HEK293 (cell line): ENCODE measurements at regions not wholly inside any gene's neighbourhood (a gene's known extent, or its start where the extent isn't known, plus 50 kb on each side); places are given as distances from the start of the nearest gene placed in this dataset.
A peak's percentile ranks its signal among the peaks of the same experiment; 100 is the strongest.

ENCODE experiments used
- CTCF ChIA-PET: fragments of 350-600 bp; formaldehyde crosslinking; extraction: SDS; loops from one replicate; lab custom pipeline; 2021; ENCODE audit warnings: antibody characterized with exemption; lab: Yijun Ruan, JAX
- POLR2A ChIA-PET: fragments of 300-600 bp; formaldehyde crosslinking; extraction: SDS; loops from one replicate; lab custom pipeline; 2020; ENCODE audit warnings: antibody characterized with exemption, inconsistent platforms; lab: Yijun Ruan, JAX
- H3K27ac ChIP-seq: fragments of 200-500 bp; sonication (Bioruptor generic); 2 replicates; pipeline ENCODE4 v1.5.1; 2014; ENCODE audit warnings: low read depth, low read length, control low read depth, inconsistent platforms; ENCODE audit errors: extremely low read depth
- H3K36me3 ChIP-seq, 2 experiments: fragments of 200-500 bp in 1 of 2; sonication (Bioruptor generic) in 1 of 2; 1 replicate in 1 of 2; 2 replicates in 1 of 2; pipeline ENCODE4 v1.5.1; 2014 to 2017; ENCODE audit warnings: inconsistent platforms in 2 of 2, low read length in 2 of 2; ENCODE audit not compliant: control insufficient read depth in 2 of 2, insufficient read depth in 1 of 2
- H3K4me1 ChIP-seq: fragments of 200-500 bp; sonication (Bioruptor generic); 2 replicates; pipeline ENCODE4 v1.5.1; 2014; ENCODE audit warnings: mild to moderate bottlenecking, low read length, inconsistent platforms; ENCODE audit not compliant: control insufficient read depth, insufficient read depth
- H3K4me3 ChIP-seq: 2 replicates; pipeline ENCODE4 v1.5.1; 2011; ENCODE audit warnings: low read depth, mild to moderate bottlenecking, control low read depth, low read length, moderate library complexity
- H3K9me3 ChIP-seq: fragments of 200-500 bp; sonication (Bioruptor generic); 2 replicates; pipeline ENCODE4 v1.5.1; 2014; ENCODE audit warnings: low read depth, low read length, inconsistent platforms; ENCODE audit not compliant: control insufficient read depth, insufficient read depth
- BCL11A ChIP-seq: fragments of 450-650 bp; formaldehyde crosslinking; IDR thresholded peaks from 2 replicates; pipeline ENCODE4 v1.5.1; 2016; ENCODE audit warnings: low read depth, missing biosample characterization, missing genetic modification characterization
- PBX3 ChIP-seq: sonication (generic); formaldehyde crosslinking; IDR thresholded peaks from 2 replicates; pipeline ENCODE4 v1.8.1; 2022; ENCODE audit warnings: mild to moderate bottlenecking, moderate library complexity, missing genetic modification reagents
- PRDM10 ChIP-seq: fragments of 450-650 bp; formaldehyde crosslinking; IDR thresholded peaks from 2 replicates; pipeline ENCODE4 v1.5.1; 2016; ENCODE audit warnings: missing biosample characterization, missing genetic modification characterization
- REPIN1 ChIP-seq: fragments of 450-650 bp; formaldehyde crosslinking; IDR thresholded peaks from 2 replicates; pipeline ENCODE4 v1.5.1; 2017; ENCODE audit warnings: missing biosample characterization, missing genetic modification characterization, low read depth
- SCRT2 ChIP-seq: fragments of 450-650 bp; formaldehyde crosslinking; IDR thresholded peaks from 2 replicates; pipeline ENCODE4 v1.5.1; 2016; ENCODE audit warnings: missing biosample characterization, missing genetic modification characterization
- SP7 ChIP-seq: fragments of 450-650 bp; formaldehyde crosslinking; IDR thresholded peaks from 2 replicates; pipeline ENCODE4 v1.5.1; 2016; ENCODE audit warnings: missing biosample characterization, missing genetic modification characterization
- ZBTB21 ChIP-seq: fragments of 450-650 bp; formaldehyde crosslinking; IDR thresholded peaks from 2 replicates; pipeline ENCODE4 v1.5.1; 2017; ENCODE audit warnings: missing biosample characterization, missing genetic modification characterization
- ZNF112 ChIP-seq: fragments of 450-650 bp; formaldehyde crosslinking; IDR thresholded peaks from 2 replicates; pipeline ENCODE4 v1.5.0; 2017; ENCODE audit warnings: missing biosample characterization, missing genetic modification characterization
- ZNF146 ChIP-seq: fragments of 450-650 bp; formaldehyde crosslinking; IDR thresholded peaks from 2 replicates; pipeline ENCODE4 v1.5.1; 2016; ENCODE audit warnings: missing biosample characterization, missing genetic modification characterization
- ZNF155 ChIP-seq: fragments of 450-650 bp; formaldehyde crosslinking; IDR thresholded peaks from 2 replicates; pipeline ENCODE4 v1.5.1; 2016; ENCODE audit warnings: missing biosample characterization, missing genetic modification characterization
- ZNF518A ChIP-seq: fragments of 450-650 bp; formaldehyde crosslinking; conservative IDR thresholded peaks from 2 replicates; pipeline ENCODE4 v1.5.1; 2016; ENCODE audit warnings: low read depth, missing biosample characterization, missing genetic modification characterization
- ZNF560 ChIP-seq: fragments of 450-650 bp; formaldehyde crosslinking; IDR thresholded peaks from 2 replicates; pipeline ENCODE4 v1.5.1; 2017; ENCODE audit warnings: missing biosample characterization, missing genetic modification characterization, borderline replicate concordance
- ZNF785 ChIP-seq: fragments of 450-650 bp; formaldehyde crosslinking; IDR thresholded peaks from 2 replicates; pipeline ENCODE4 v1.5.1; 2016; ENCODE audit warnings: missing biosample characterization, missing genetic modification characterization
- ZSCAN4 ChIP-seq: fragments of 450-650 bp; formaldehyde crosslinking; IDR thresholded peaks from 2 replicates; pipeline ENCODE4 v1.5.1; 2017; ENCODE audit warnings: missing biosample characterization, missing genetic modification characterization

GRCh38 chr5:8291641-8292040 lies 422.7 kb downstream of the MTRR start:
- no peak overlapping the region for H3K4me3 ChIP-seq
- ChIA-PET CTCF (no interaction called here), POLR2A (no interaction called here)
- no peaks in the 10 kb centered on the region for H3K4me1 ChIP-seq
- H3K9me3 ChIP-seq = no peaks in the 10 kb centered on the region
- no peak for TF ChIP-seq BCL11A (tag by site-specific recombination)
- TF ChIP-seq SP7 (tag by site-specific recombination) = no peak
- TF ChIP-seq ZNF155 (tag by site-specific recombination) = no peak
- TF ChIP-seq ZNF785 (tag by site-specific recombination) = no peak
- no peak for TF ChIP-seq ZBTB21 (tag by site-specific recombination)
- no peak for TF ChIP-seq ZNF560 (tag by site-specific recombination)
- no peak for TF ChIP-seq ZNF146 (tag by site-specific recombination)
- no peak for TF ChIP-seq PRDM10
- TF ChIP-seq SCRT2 (tag by site-specific recombination) = no peak
- no peak for TF ChIP-seq ZNF518A (tag by site-specific recombination)
- no peak overlapping the region for H3K27ac ChIP-seq
- H3K36me3 ChIP-seq = no peaks in the 10 kb centered on the region

GRCh38 chr5:8295141-8295540 lies 426.2 kb downstream of the MTRR start:
- POLR2A ChIA-PET = no interaction called here
- TF ChIP-seq ZSCAN4 (tag by site-specific recombination) (0 out of 2 replicates have a peak, but pooled peaks have one; percentile 11), ZNF112 (tag by site-specific recombination) (no peak)
- H3K27ac ChIP-seq = no peak overlapping the region
- no peaks in the 10 kb centered on the region for H3K4me1 ChIP-seq
- H3K4me3 ChIP-seq = no peak overlapping the region
- no peaks in the 10 kb centered on the region for H3K9me3 ChIP-seq
- no peaks in the 10 kb centered on the region for H3K36me3 ChIP-seq
- CTCF ChIA-PET = no interaction called here

- ChIA-PET POLR2A (no interaction called here), CTCF (interaction anchor here (1.1 kb wide), 1 partner anchor 413 kb away, joined by 3 read pairs; no protein-coding TSS in a partner anchor)
- no peak overlapping the region for H3K27ac ChIP-seq
- no peaks in the 10 kb centered on the region for H3K36me3 ChIP-seq
- no peaks in the 10 kb centered on the region for H3K4me1 ChIP-seq
- no peaks in the 10 kb centered on the region for H3K9me3 ChIP-seq
- no peak overlapping the region for H3K4me3 ChIP-seq
- TF ChIP-seq PBX3 (no peak), REPIN1 (no peak)
- TF ChIP-seq, all 188 proteins: peak for 0
Measured at GRCh38 chr5:8299716-8300115, 430.8 kb downstream of the MTRR start.
